ENCODE measurements at regions not wholly inside any gene's neighbourhood (a gene's known extent, or its start where the extent isn't known, plus 50 kb on each side); places are given as distances from the start of the nearest gene placed in this dataset.
"Not testable (repeated sequence)": the region's sequence is repeated elsewhere in the genome, so short reads cannot be mapped to it uniquely, and the experiment has no call there.

DNA sequence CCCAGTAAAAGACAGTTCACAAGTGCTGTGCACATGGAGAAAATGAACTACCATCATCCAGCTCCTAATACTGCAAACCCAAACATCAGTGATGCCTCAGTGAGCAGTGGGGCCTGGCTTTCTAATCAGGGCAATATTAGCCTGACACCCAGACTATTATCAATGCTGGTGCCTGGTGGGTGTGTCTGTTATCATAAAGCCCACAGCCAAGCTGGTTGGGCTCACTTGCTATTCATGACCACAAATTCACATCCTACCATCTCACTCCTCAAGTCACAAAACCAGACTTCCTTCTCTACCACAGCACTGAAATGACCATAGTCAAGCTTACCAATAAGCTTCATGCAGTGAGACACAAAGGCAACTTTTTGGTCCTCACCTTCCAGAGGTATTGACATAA, 180.8 kb upstream of the PLN start:
- CTCF ChIA-PET: no interaction called here
- H3K27ac Mint-ChIP-seq: no peak overlapping the region
- Histone ChIP-seq H3K27ac (ENCODE audit: low read depth, low read length) (no peak overlapping the region), H3K4me1 (ENCODE audit: control insufficient read depth in 2 of 2, insufficient read depth in 2 of 2, low read length in 2 of 2) (no peaks in the 10 kb centered on the region), H3K4me3 (ENCODE audit: low read length) (no peak overlapping the region), H3K9me3 (ENCODE audit: control insufficient read depth in 2 of 3, low read length in 3 of 3) (no peaks in the 10 kb centered on the region), H3K27me3 (ENCODE audit: control insufficient read depth in 2 of 2, insufficient read depth in 2 of 2, low read length in 2 of 2) (no peaks in the 10 kb centered on the region), H3K36me3 (ENCODE audit: control insufficient read depth in 2 of 3, insufficient read depth in 3 of 3, low read length in 3 of 3) (no peaks in the 10 kb centered on the region)
- H3K27me3 Mint-ChIP-seq: no peaks in the 10 kb centered on the region
- POLR2A ChIA-PET: no interaction called here
- peaks cover 0 to 1% (median 0%) of the 10 kb centered on the region in 7 donors for H3K4me1 Mint-ChIP-seq
- intact Hi-C loops (cut with micrococcal nuclease): no loop called here
- DNase-seq (no peak), ATAC-seq (no peak)
- H3K9me3 Mint-ChIP-seq: peaks cover 0 to 19% (median 4%) of the 10 kb centered on the region in 11 donors
- no peak overlapping the region for H3K4me3 Mint-ChIP-seq
- peaks cover 0 to 12% (median 0%) of the 10 kb centered on the region in 5 donors for H3K36me3 Mint-ChIP-seq

DNA sequence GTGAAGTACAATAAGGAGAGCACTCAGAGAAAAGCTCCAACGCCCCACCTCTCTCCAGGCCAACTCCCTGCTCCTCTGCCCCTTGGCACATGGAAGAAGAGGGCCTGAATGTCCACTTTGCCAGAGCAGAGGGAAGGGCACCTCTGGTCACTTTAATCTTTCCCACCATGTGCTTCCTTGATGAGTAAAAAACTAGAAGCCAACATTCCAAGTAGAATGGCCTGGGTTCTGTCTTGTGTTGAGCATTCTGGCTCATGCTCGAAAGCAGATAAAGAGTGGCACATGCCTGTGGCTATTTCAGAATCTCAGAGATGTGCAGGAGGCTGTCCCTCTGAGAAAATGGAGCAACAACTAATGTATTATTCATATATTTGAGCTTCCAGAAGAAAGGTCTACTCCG, 177.4 kb upstream of the PLN start:
- intact Hi-C loops (cut with micrococcal nuclease): no loop called here
- ChIA-PET POLR2A (no interaction called here), CTCF (no interaction called here)
- no peaks in the 10 kb centered on the region for H3K9me3 ChIP-seq (ENCODE audit: control insufficient read depth in 2 of 3, low read length in 3 of 3)
- ATAC-seq: no peak
- Mint-ChIP-seq H3K4me3 (no peak overlapping the region), H3K4me1 (no peaks in the 10 kb centered on the region), H3K27me3 (no peaks in the 10 kb centered on the region), H3K27ac (no peak overlapping the region), H3K36me3 (peaks cover 0 to 29% (median 18%) of the 10 kb centered on the region in 5 donors), H3K9me3 (peaks cover 0 to 19% (median 4%) of the 10 kb centered on the region in 11 donors)
- no peaks in the 10 kb centered on the region for H3K36me3 ChIP-seq (ENCODE audit: control insufficient read depth in 2 of 3, insufficient read depth in 3 of 3, low read length in 3 of 3)
- H3K4me3 ChIP-seq (ENCODE audit: low read length): no peak overlapping the region
- no peaks in the 10 kb centered on the region for H3K4me1 ChIP-seq (ENCODE audit: control insufficient read depth in 2 of 2, insufficient read depth in 2 of 2, low read length in 2 of 2)
- no peaks in the 10 kb centered on the region for H3K27me3 ChIP-seq (ENCODE audit: control insufficient read depth in 2 of 2, insufficient read depth in 2 of 2, low read length in 2 of 2)
- no peak for DNase-seq
- no peak overlapping the region for H3K27ac ChIP-seq (ENCODE audit: low read depth, low read length)

DNA sequence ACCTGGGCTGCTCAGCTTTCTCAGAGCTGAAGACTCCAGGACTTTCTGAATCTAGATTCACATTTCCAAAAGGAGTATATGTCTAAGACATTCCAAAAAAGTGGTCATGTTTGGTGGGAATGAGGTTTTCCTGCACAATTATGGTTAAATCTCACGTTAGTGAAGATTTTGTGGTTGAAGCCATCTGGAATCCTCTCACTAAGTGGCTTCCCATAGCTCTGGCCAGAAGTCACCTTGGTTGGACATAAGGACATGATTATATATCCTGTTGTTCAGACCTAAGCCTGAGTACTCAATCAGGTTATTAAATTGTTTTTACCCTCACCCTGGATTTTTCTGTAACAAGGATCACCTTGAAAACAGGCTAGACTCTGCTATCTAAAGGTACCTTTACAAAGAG, 176.1 kb upstream of the PLN start:
- Mint-ChIP-seq H3K9me3 (peaks cover 0 to 19% (median 4%) of the 10 kb centered on the region in 11 donors), H3K27ac (no peak overlapping the region), H3K36me3 (peaks cover 0 to 31% (median 19%) of the 10 kb centered on the region in 5 donors), H3K27me3 (no peaks in the 10 kb centered on the region), H3K4me1 (no peaks in the 10 kb centered on the region), H3K4me3 (no peak overlapping the region)
- no peak overlapping the region for H3K4me3 ChIP-seq (ENCODE audit: low read length)
- POLR2A ChIA-PET: no interaction called here
- no peak overlapping the region for H3K27ac ChIP-seq (ENCODE audit: low read depth, low read length)
- H3K4me1 ChIP-seq (ENCODE audit: control insufficient read depth in 2 of 2, insufficient read depth in 2 of 2, low read length in 2 of 2): no peaks in the 10 kb centered on the region
- intact Hi-C loops (cut with micrococcal nuclease): no loop called here
- no peaks in the 10 kb centered on the region for H3K9me3 ChIP-seq (ENCODE audit: control insufficient read depth in 2 of 3, low read length in 3 of 3)
- CTCF ChIA-PET: no interaction called here
- no peak for ATAC-seq
- no peaks in the 10 kb centered on the region for H3K36me3 ChIP-seq (ENCODE audit: control insufficient read depth in 2 of 3, insufficient read depth in 3 of 3, low read length in 3 of 3)
- no peaks in the 10 kb centered on the region for H3K27me3 ChIP-seq (ENCODE audit: control insufficient read depth in 2 of 2, insufficient read depth in 2 of 2, low read length in 2 of 2)
- DNase-seq: no peak

DNA sequence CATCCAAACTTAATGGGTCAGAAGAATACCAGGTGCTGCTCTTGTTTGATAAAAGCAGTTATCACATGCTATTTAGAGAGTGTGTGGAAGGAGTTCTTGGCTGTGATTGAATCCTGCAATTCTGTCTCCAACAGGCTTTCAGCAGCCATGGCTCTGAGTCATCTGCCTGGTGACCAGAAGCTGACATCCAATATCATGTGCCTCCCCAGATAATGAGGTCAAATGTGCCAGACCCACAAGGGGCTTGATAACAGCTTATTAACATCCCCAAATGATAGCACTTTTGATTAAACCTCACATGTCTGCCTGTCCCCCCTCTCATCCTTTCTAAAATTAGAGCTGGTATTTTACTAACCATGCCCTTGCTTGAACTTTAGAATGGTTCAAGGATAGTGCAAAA, 175.7 kb upstream of the PLN start:
- Histone ChIP-seq H3K4me1 (ENCODE audit: control insufficient read depth in 2 of 2, insufficient read depth in 2 of 2, low read length in 2 of 2) (no peaks in the 10 kb centered on the region), H3K4me3 (ENCODE audit: low read length) (no peak overlapping the region), H3K27ac (ENCODE audit: low read depth, low read length) (no peak overlapping the region), H3K36me3 (ENCODE audit: control insufficient read depth in 2 of 3, insufficient read depth in 3 of 3, low read length in 3 of 3) (no peaks in the 10 kb centered on the region), H3K27me3 (ENCODE audit: control insufficient read depth in 2 of 2, insufficient read depth in 2 of 2, low read length in 2 of 2) (no peaks in the 10 kb centered on the region), H3K9me3 (ENCODE audit: control insufficient read depth in 2 of 3, low read length in 3 of 3) (no peaks in the 10 kb centered on the region)
- Mint-ChIP-seq H3K4me3 (no peak overlapping the region), H3K27ac (no peak overlapping the region), H3K4me1 (no peaks in the 10 kb centered on the region), H3K9me3 (peaks cover 0 to 19% (median 4%) of the 10 kb centered on the region in 11 donors), H3K27me3 (no peaks in the 10 kb centered on the region), H3K36me3 (peaks cover 0 to 33% (median 19%) of the 10 kb centered on the region in 5 donors)
- DNase-seq (no peak), ATAC-seq (no peak)
- intact Hi-C loops (cut with micrococcal nuclease): no loop called here
- POLR2A ChIA-PET: no interaction called here
- CTCF ChIA-PET: no interaction called here

DNA sequence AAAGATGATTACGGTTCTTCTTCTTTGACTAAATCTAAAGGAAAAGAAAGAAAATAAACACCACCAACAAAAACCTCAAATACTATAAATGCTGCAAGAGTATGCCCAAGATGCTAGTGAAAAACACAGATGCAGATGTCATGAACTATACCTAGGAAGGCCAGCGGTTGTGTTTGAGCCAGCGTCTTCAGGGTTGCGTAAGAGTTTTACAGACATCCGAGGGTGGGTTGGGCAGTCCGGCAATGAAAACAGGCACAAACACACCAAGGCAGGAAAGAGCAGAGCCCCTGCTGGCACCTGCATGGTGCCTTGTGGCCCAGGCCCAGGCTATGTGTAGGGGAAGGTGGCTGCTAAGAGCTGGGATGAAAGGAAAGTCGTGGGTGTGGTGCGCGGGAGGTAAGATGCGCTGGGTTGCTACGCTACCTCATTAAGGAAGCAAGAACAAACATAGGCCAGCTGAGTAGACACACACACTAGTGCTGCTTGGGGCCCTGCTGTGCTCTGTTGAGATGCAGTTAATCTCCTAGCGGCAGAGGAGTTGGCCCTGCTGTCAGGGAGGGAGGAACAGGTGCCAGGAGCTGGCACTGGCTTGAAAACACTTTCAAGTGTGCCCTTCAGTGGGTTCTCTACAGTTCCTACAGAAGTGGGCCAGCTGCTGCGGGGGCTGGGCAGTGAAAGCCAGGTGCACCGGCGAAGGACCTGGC, 170.2 kb upstream of the PLN start:
- Mint-ChIP-seq H3K27ac (no peak overlapping the region), H3K4me3 (no peak overlapping the region), H3K27me3 (no peaks in the 10 kb centered on the region), H3K4me1 (peaks cover 0 to 3% (median 0%) of the 10 kb centered on the region in 7 donors), H3K9me3 (peaks cover 0 to 11% (median 3%) of the 10 kb centered on the region in 11 donors), H3K36me3 (peaks cover 0 to 44% (median 26%) of the 10 kb centered on the region in 5 donors)
- Histone ChIP-seq H3K4me1 (ENCODE audit: control insufficient read depth in 2 of 2, insufficient read depth in 2 of 2, low read length in 2 of 2) (no peaks in the 10 kb centered on the region), H3K9me3 (ENCODE audit: control insufficient read depth in 2 of 3, low read length in 3 of 3) (no peaks in the 10 kb centered on the region), H3K36me3 (ENCODE audit: control insufficient read depth in 2 of 3, insufficient read depth in 3 of 3, low read length in 3 of 3) (no peaks in the 10 kb centered on the region), H3K27ac (ENCODE audit: low read depth, low read length) (no peak overlapping the region), H3K27me3 (ENCODE audit: control insufficient read depth in 2 of 2, insufficient read depth in 2 of 2, low read length in 2 of 2) (no peaks in the 10 kb centered on the region), H3K4me3 (ENCODE audit: low read length) (no peak overlapping the region)
- intact Hi-C loops (cut with micrococcal nuclease): no loop called here
- ATAC-seq (no peak), DNase-seq (no peak)
- POLR2A ChIA-PET: no interaction called here
- CTCF ChIA-PET: no interaction called here

DNA sequence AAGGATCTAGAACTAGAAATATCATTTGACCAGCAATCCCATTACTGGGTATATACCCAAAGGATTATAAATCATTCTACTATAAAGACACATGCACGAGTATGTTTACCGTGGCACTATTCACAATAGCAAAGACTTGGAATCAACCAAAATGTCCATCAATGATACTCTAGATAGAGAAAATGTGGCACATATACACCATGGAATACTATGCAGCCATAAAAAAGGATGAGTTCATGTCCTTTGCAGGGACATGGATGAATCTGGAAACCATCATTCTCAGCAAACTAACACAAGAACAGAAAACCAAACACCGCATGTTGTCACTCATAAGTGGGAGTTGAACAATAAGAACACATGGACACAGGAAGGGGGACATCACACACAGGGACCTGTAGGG, 167.5 kb upstream of the PLN start:
- H3K4me3 ChIP-seq (ENCODE audit: low read length); H3K27ac ChIP-seq (ENCODE audit: low read depth, low read length); ATAC-seq; CTCF ChIA-PET; H3K27ac Mint-ChIP-seq; DNase-seq; H3K27me3 Mint-ChIP-seq; H3K27me3 ChIP-seq (ENCODE audit: control insufficient read depth in 2 of 2, insufficient read depth in 2 of 2, low read length in 2 of 2); H3K9me3 ChIP-seq (ENCODE audit: control insufficient read depth in 2 of 3, low read length in 3 of 3); H3K4me3 Mint-ChIP-seq; POLR2A ChIA-PET; H3K4me1 ChIP-seq (ENCODE audit: control insufficient read depth in 2 of 2, insufficient read depth in 2 of 2, low read length in 2 of 2); H3K36me3 ChIP-seq (ENCODE audit: control insufficient read depth in 2 of 3, insufficient read depth in 3 of 3, low read length in 3 of 3); intact Hi-C loops (cut with micrococcal nuclease); H3K4me1 Mint-ChIP-seq: not testable (repeated sequence)
- peaks cover 0 to 35% (median 14%) of the 10 kb centered on the region in 5 donors for H3K36me3 Mint-ChIP-seq
- peaks cover 0 to 11% (median 3%) of the 10 kb centered on the region in 11 donors for H3K9me3 Mint-ChIP-seq

DNA sequence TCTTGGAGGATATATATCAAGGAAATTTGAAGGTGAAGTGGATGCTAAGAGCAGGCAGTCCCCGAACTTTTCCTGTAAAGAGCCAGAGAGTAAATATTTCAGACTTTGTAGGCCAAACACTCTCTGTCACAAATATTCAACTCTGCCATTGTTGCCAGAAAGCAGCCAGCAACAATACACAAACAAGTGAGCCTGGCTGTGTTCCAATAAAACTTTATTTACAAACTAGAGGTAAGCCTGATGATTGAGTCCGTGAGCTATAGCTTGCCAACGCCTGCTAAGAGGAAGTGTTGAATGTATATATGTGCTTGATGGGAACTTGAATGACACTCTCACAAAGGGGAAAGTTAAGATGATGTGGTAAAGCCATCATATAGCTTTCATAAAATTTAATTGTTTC, 166.0 kb upstream of the PLN start:
- no peaks in the 10 kb centered on the region for H3K36me3 ChIP-seq (ENCODE audit: control insufficient read depth in 2 of 3, insufficient read depth in 3 of 3, low read length in 3 of 3)
- H3K4me3 Mint-ChIP-seq: no peak overlapping the region
- H3K36me3 Mint-ChIP-seq: peaks cover 0 to 41% (median 16%) of the 10 kb centered on the region in 5 donors
- H3K9me3 ChIP-seq (ENCODE audit: control insufficient read depth in 2 of 3, low read length in 3 of 3): no peaks in the 10 kb centered on the region
- no peak overlapping the region for H3K27ac ChIP-seq (ENCODE audit: low read depth, low read length)
- H3K4me1 ChIP-seq (ENCODE audit: control insufficient read depth in 2 of 2, insufficient read depth in 2 of 2, low read length in 2 of 2): no peaks in the 10 kb centered on the region
- H3K9me3 Mint-ChIP-seq: peaks cover 0 to 11% (median 4%) of the 10 kb centered on the region in 11 donors
- no peak overlapping the region for H3K4me3 ChIP-seq (ENCODE audit: low read length)
- H3K27me3 ChIP-seq (ENCODE audit: control insufficient read depth in 2 of 2, insufficient read depth in 2 of 2, low read length in 2 of 2): no peaks in the 10 kb centered on the region
- DNase-seq: no peak
- ATAC-seq: no peak
- peaks cover 0 to 3% (median 0%) of the 10 kb centered on the region in 7 donors for H3K4me1 Mint-ChIP-seq
- H3K27ac Mint-ChIP-seq: no peak overlapping the region
- no peaks in the 10 kb centered on the region for H3K27me3 Mint-ChIP-seq
- CTCF ChIA-PET: interaction anchor here (1.2 kb wide), 1 partner anchor 11 kb away, joined by 3 read pairs; no protein-coding TSS in a partner anchor
- POLR2A ChIA-PET: no interaction called here
- intact Hi-C loops (cut with micrococcal nuclease): no loop called here
